Testis (tissue), 2 donors: ENCODE measurements at regions not wholly inside any gene's neighbourhood (a gene's known extent, or its start where the extent isn't known, plus 50 kb on each side); places are given as distances from the start of the nearest gene placed in this dataset.

Experiments
- POLR2A ChIP-seq: fragments of 450-650 bp; IDR thresholded peaks from one replicate; pipeline ENCODE4 v1.6.1; 2017; ENCODE audit warnings: antibody characterized with exemption, mild to moderate bottlenecking, moderate library complexity
- TF ChIP-seq, protein P1 (sequence below), 3 experiments: fragments of 450-650 bp in 2 of 3; fragments of 200-600 bp in 1 of 3; sonication (generic) in 1 of 3; IDR thresholded peaks; one replicate each; pipeline ENCODE4 v1.5.1; 2016 to 2019; ENCODE audit warnings: antibody characterized with exemption in 3 of 3, mild to moderate bottlenecking in 2 of 3, moderate library complexity in 1 of 3

DNA sequence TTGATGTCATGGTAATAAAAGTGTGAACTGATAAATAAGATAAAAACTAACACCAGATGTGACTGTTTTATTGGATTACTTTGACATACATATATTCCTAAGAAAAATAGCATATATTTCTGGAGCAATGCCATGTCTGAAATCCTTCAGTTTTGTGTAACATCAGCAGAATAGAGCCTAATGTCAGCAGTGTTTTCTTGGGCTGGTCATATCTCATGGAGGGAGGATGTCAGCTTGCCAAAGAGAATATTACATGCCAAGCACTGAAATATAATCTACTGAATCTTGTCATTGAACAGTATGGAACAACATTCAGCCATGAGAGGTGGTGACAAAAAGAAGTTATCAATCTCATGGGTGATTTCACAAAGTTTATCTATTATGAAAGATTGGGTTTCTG lies 220.3 kb downstream of the KLHL28 start:
- TF ChIP-seq, protein P1, sequence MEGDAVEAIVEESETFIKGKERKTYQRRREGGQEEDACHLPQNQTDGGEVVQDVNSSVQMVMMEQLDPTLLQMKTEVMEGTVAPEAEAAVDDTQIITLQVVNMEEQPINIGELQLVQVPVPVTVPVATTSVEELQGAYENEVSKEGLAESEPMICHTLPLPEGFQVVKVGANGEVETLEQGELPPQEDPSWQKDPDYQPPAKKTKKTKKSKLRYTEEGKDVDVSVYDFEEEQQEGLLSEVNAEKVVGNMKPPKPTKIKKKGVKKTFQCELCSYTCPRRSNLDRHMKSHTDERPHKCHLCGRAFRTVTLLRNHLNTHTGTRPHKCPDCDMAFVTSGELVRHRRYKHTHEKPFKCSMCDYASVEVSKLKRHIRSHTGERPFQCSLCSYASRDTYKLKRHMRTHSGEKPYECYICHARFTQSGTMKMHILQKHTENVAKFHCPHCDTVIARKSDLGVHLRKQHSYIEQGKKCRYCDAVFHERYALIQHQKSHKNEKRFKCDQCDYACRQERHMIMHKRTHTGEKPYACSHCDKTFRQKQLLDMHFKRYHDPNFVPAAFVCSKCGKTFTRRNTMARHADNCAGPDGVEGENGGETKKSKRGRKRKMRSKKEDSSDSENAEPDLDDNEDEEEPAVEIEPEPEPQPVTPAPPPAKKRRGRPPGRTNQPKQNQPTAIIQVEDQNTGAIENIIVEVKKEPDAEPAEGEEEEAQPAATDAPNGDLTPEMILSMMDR (IDR thresholded peaks at IDR 0.05), result no peak
- no peak for TF ChIP-seq POLR2A
